ENCODE measurements at regions not wholly inside any gene's neighbourhood (a gene's known extent, or its start where the extent isn't known, plus 50 kb on each side); places are given as distances from the start of the nearest gene placed in this dataset.
"Not testable (repeated sequence)": the region's sequence is repeated elsewhere in the genome, so short reads cannot be mapped to it uniquely, and the experiment has no call there.

DNA sequence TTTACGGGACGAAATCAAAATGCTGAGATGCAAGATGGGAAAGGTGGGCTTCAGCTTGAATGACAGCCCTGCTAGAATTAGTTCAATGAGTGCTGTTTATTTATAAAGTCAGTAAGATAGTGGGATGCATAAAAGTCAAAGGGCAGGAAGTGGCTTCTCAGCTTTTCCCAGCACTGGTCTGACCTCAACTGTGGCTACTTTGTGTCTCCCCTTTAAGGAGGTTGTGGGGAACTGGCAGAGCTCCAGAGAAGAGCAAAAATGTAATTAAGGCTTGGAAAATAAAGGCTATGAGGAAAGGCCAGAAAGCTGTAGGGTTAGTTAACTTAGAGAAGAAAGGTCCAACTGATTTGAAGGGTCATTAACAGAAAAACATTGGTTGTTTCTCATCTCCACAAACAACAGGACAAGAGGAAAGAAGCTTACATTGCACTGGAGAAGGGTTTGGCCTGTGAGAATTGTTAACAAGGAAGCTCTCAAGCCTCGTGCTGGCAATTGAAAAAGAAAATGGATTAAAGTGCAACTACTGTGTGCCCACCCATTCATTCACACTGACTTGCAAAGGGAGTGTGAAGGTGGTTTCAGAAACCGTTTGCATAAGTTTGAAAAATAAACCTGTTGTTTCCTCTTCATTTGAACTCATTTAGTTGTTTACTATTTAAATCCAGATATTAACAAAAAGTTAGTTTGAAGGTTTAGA lies 68.8 kb upstream of the CD28 start:
- Histone ChIP-seq H3K36me3 (ENCODE audit: control insufficient read depth in 2 of 2, insufficient read depth in 2 of 2, low read length in 1 of 2) (no peaks in the 10 kb centered on the region), H3K4me2 (ENCODE audit: control insufficient read depth, insufficient read depth) (no peak overlapping the region), H3K79me2 (ENCODE audit: control insufficient read depth, insufficient read depth, low read length) (no peaks in the 10 kb centered on the region), H4K20me1 (ENCODE audit: control insufficient read depth, insufficient read depth) (no peaks in the 10 kb centered on the region), H3K9ac (ENCODE audit: control insufficient read depth, insufficient read depth, low read length) (no peak overlapping the region), H3K4me1 (ENCODE audit: control insufficient read depth, insufficient read depth, low read length) (no peaks in the 10 kb centered on the region), H2AFZ (ENCODE audit: control insufficient read depth, low read depth, low read length) (no peak overlapping the region), H3K27ac (ENCODE audit: control insufficient read depth, insufficient read depth) (no peak overlapping the region), H3K9me3 (replicated peaks; ENCODE audit: control insufficient read depth, insufficient read depth, low read length) (no peaks in the 10 kb centered on the region; the same call in 2 of the 3 replicates), H3K4me3 (no peak overlapping the region), H3K27me3 (replicated peaks in 1 of 2; ENCODE audit: control insufficient read depth in 2 of 2, insufficient read depth in 2 of 2, low read length in 1 of 2) (0 out of 4 replicates have a peak, but pooled peaks cover 0 to 3% of the 10 kb centered on the region in 2 experiments)
- intact Hi-C loops (cut with micrococcal nuclease; ENCODE audit: unreplicated experiment) (no loop called here), in situ Hi-C loops (cut with MboI) (no loop called here)
- ChIA-PET POLR2A (no interaction called here), CTCF (interaction anchor here (0.7 to 1.2 kb wide), 2 partner anchors 10 to 330 kb away, joined by 3 read pairs; no protein-coding TSS in a partner anchor), RAD21 (ENCODE audit: unreplicated experiment) (no interaction called here), SMC1A (ENCODE audit: uncharacterized antibody, unreplicated experiment) (interaction anchor here (0.9 kb wide), 1 partner anchor 91 kb away, joined by 3 read pairs; no protein-coding TSS in a partner anchor)
- FAIRE-seq, result no peak
- no TSS peak for BruUV-seq (replicated peaks)
- DNase-seq (ENCODE audit: low read depth, low spot score), result no peak
- TF ChIP-seq HDAC6 (IDR thresholded peaks at IDR 0.05; ENCODE audit: unreplicated experiment), result no peak
- 49% methylated on average over 4 of the region's 4 CpGs for WGBS (ENCODE audit: insufficient coverage, insufficient replicate concordance, low lambda C conversion rate, missing lambda C conversion rate)
- no peak for ATAC-seq

DNA sequence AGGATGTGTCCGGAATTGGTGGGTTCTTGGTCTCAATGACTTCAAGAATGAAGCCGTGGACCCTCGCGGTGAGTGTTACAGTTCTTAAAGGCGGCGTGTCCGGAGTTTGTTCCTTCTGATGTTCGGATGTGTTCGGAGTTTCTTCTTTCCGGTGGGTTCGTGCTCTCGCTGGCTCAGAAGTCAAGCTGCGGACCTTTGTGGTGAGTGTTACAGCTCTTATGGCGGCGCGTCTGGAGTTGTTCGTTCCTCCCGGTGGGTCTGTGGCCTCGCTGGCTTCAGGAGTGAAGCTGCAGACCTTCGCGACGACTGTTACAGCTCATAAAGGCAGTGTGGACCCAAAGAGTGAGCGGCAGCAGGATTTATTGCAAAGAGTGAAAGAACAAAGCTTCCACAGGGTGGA lies 64.6 kb upstream of the CD28 start:
- intact Hi-C loops (cut with micrococcal nuclease; ENCODE audit: unreplicated experiment); H3K4me3 ChIP-seq; in situ Hi-C loops (cut with MboI): not testable (repeated sequence)

GRCh38 chr2:203642841-203643240 lies 63.6 kb upstream of the CD28 start:
- in situ Hi-C loops (cut with MboI); CTCF ChIA-PET; H3K9ac ChIP-seq (ENCODE audit: control insufficient read depth, insufficient read depth, low read length); H3K4me2 ChIP-seq (ENCODE audit: control insufficient read depth, insufficient read depth); RAD21 ChIA-PET (ENCODE audit: unreplicated experiment); H3K4me1 ChIP-seq (ENCODE audit: control insufficient read depth, insufficient read depth, low read length); H3K36me3 ChIP-seq (ENCODE audit: control insufficient read depth in 2 of 2, insufficient read depth in 2 of 2, low read length in 1 of 2); H3K4me3 ChIP-seq; SMC1A ChIA-PET (ENCODE audit: uncharacterized antibody, unreplicated experiment); POLR2A ChIA-PET; H3K27me3 ChIP-seq (replicated peaks in 1 of 2; ENCODE audit: control insufficient read depth in 2 of 2, insufficient read depth in 2 of 2, low read length in 1 of 2); H3K9me3 ChIP-seq (replicated peaks; ENCODE audit: control insufficient read depth, insufficient read depth, low read length); H3K27ac ChIP-seq (ENCODE audit: control insufficient read depth, insufficient read depth); DNase-seq (ENCODE audit: low read depth, low spot score); FAIRE-seq; H2AFZ ChIP-seq (ENCODE audit: control insufficient read depth, low read depth, low read length); H4K20me1 ChIP-seq (ENCODE audit: control insufficient read depth, insufficient read depth); intact Hi-C loops (cut with micrococcal nuclease; ENCODE audit: unreplicated experiment); H3K79me2 ChIP-seq (ENCODE audit: control insufficient read depth, insufficient read depth, low read length); ATAC-seq; BruUV-seq (replicated peaks): not testable (repeated sequence)
- 79% methylated on average over 29 of the region's 35 CpGs for WGBS (ENCODE audit: insufficient coverage, insufficient replicate concordance, low lambda C conversion rate, missing lambda C conversion rate)

More for the DNA sequence above, 64.6 kb upstream of the CD28 start:
- H4K20me1 ChIP-seq (ENCODE audit: control insufficient read depth, insufficient read depth); H3K36me3 ChIP-seq (ENCODE audit: control insufficient read depth in 2 of 2, insufficient read depth in 2 of 2, low read length in 1 of 2); H2AFZ ChIP-seq (ENCODE audit: control insufficient read depth, low read depth, low read length); RAD21 ChIA-PET (ENCODE audit: unreplicated experiment); H3K4me1 ChIP-seq (ENCODE audit: control insufficient read depth, insufficient read depth, low read length); H3K27ac ChIP-seq (ENCODE audit: control insufficient read depth, insufficient read depth); DNase-seq (ENCODE audit: low read depth, low spot score); FAIRE-seq; CTCF ChIA-PET; BruUV-seq (replicated peaks); SMC1A ChIA-PET (ENCODE audit: uncharacterized antibody, unreplicated experiment); H3K9me3 ChIP-seq (replicated peaks; ENCODE audit: control insufficient read depth, insufficient read depth, low read length); H3K4me2 ChIP-seq (ENCODE audit: control insufficient read depth, insufficient read depth); H3K79me2 ChIP-seq (ENCODE audit: control insufficient read depth, insufficient read depth, low read length); H3K9ac ChIP-seq (ENCODE audit: control insufficient read depth, insufficient read depth, low read length); ATAC-seq; H3K27me3 ChIP-seq (replicated peaks in 1 of 2; ENCODE audit: control insufficient read depth in 2 of 2, insufficient read depth in 2 of 2, low read length in 1 of 2): not testable (repeated sequence)
- POLR2A ChIA-PET, result interaction anchor here (0.6 kb wide), 1 partner anchor 139 kb away, joined by 3 read pairs; no protein-coding TSS in a partner anchor
- 96% methylated on average over 23 of the region's 23 CpGs for WGBS (ENCODE audit: insufficient coverage, insufficient replicate concordance, low lambda C conversion rate, missing lambda C conversion rate)

All from GM12878 (cell line).